Inflammatory macrophage treated with lipopolysaccharide for 4 hours (primary cell): ENCODE measurements at regions not wholly inside any gene's neighbourhood (a gene's known extent, or its start where the extent isn't known, plus 50 kb on each side); places are given as distances from the start of the nearest gene placed in this dataset.
"Not testable (repeated sequence)": the region's sequence is repeated elsewhere in the genome, so short reads cannot be mapped to it uniquely, and the experiment has no call there.

Source experiments
- DNase-seq: peaks from one replicate; pipeline ENCODE4 v3.0.0-alpha.2; 2020

GRCh38 chr7:68807666-68808065, 790.6 kb upstream of the AUTS2 start:
- no peak for DNase-seq

DNA sequence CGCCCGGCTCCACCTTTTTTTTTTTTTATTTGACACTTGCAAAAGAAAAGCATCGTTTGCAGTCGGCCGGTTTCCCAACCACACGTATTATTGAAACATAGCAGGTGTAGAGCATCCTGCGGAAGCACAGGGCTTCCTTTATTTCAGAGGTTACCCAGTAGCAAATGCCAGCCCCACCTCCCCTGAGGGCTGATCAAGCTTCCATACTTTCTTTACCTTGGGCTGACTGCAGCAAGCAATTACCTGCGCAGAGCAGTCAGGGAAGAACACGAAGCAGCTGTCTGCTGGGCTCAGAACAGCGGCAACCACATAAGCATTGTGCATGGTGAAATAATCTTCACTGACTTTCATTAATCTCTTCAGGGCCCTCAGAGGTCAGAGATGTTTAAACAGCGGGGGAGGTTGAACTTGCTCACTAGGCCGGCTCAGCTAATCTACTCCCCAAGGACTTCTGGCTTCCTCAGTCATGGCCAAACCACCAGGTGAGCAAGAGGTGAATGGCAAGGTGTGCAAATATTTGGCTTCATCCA, 784.7 kb upstream of the AUTS2 start:
- no peak for DNase-seq

- no peak for DNase-seq
Measured at GRCh38 chr7:68816491-68816890, 781.8 kb upstream of the AUTS2 start.

DNA sequence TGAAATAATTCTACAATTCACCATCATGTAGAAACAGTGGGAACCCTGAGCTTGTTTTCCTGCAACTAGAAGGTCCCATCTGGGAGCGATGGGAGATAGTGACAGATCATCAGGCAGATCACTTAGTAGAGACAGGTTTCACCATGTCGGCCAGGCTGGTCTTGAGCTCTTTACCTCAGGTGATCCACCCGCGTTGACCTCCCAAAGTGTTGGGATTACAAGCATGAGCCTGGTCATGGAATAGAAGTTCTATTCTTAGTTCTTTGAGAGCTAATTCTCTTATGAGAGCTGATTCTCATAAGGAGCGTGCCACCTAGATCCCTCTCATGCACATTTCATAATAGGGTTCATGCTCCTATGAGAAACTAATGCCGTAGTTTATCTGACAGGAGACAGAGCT, 778.0 kb upstream of the AUTS2 start:
- no peak for DNase-seq

GRCh38 chr7:68821846-68822245, 776.4 kb upstream of the AUTS2 start:
- DNase-seq: no peak

GRCh38 chr7:68823996-68824780, 774.1 kb upstream of the AUTS2 start:
- DNase-seq: no peak

DNA sequence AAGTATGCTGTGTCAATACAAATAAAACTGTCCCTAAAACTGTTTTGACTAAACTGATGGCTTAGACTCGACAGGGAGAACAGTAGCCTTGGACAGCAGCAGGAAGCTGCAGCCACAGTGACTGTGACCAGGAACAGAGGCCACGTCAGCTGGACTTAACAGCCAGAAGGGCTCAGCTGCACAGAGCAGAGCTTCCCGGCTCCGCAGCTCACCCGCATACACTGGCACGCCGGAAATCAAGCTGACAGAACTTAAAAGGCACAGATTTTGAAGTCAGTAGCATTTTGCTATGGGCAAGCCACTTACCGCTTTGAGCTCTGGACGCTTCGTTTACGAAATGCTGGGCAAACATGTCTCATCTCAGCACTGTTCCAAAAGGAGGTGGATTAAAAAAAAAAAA, 769.7 kb upstream of the AUTS2 start:
- DNase-seq: no peak

DNA sequence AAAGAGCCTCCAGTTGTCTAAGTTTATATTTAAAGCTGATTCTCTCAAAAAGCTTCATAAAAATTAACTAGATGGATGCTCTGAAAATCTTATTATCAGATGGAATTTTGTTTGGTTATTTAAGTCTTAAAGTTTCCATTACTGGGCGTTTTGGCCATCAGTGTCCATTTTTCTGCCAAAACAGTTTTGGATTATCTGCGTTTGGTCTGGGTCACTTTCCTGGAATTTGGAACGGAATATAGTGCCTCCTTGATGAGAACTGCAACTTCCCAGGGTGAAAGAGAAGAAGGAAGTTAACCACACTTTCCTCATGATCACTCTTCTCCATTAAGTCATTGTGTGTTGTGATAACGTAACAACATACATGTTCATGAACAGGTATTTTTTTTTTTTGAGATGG, 764.9 kb upstream of the AUTS2 start:
- DNase-seq: no peak

DNA sequence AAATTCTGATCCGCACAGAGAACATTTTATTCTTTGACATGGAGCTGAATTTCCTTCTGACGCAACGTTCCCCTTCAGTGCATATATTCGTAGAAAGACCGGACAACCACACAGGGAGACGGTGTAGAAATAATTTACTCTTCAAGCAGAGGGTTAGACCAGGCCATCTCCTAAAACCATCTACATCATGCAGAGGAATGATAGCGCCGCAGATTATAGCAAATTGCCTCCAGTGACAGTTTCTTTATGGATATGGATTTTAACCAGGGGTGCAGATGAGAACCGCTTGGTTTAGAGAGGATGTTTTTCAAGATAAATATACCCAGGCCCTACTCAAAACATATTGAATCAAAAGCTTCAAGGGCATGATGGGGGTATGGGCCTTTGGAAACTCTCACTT, 759.3 kb upstream of the AUTS2 start:
- no peak for DNase-seq

DNA sequence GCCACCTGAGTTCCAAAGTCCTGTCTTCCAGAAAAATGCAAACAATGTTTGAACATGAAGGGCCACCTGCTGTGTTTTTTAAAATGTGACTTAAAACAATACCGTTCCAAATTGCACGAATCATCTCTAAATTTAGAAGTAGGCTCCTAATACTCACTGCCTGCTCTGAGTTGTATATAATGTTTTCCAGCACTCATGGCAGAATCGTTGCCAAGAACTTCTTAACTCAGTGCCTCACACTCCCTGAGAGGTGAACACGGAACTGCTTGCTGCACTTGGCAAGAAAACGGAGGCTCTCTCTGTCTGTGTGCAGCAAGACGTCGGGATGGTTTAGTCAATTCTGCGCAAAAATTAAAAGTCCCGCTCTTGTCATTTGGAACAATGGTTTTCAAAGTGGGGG, 757.3 kb upstream of the AUTS2 start:
- DNase-seq: no peak

DNA sequence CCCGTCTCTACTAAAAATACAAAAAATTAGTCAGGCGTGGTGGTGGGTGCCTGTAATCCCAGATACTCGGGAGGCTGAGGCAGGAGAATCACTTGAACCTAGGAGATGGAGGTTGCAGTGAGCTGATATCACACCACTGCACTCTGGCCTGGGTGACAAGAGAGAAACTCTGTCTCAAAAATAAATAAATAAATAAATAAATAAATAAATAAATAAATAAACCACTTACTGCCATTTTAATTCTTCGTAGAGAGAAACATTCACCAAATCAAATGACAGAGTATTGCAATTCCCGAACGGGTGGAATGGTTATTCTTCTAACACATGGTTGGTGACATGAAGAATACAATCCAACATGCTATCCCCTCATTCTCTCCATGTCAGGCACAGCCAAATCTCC, 754.3 kb upstream of the AUTS2 start:
- DNase-seq: not testable (repeated sequence)

GRCh38 chr7:68846811-68847325, 751.4 kb upstream of the AUTS2 start:
- DNase-seq: no peak

GRCh38 chr7:68853254-68853653, 745.0 kb upstream of the AUTS2 start:
- no peak for DNase-seq

- DNase-seq: no peak
Measured at GRCh38 chr7:68857571-68857970, 740.7 kb upstream of the AUTS2 start.

- DNase-seq: no peak
Measured at GRCh38 chr7:68858497-68858896, 739.8 kb upstream of the AUTS2 start.

DNA sequence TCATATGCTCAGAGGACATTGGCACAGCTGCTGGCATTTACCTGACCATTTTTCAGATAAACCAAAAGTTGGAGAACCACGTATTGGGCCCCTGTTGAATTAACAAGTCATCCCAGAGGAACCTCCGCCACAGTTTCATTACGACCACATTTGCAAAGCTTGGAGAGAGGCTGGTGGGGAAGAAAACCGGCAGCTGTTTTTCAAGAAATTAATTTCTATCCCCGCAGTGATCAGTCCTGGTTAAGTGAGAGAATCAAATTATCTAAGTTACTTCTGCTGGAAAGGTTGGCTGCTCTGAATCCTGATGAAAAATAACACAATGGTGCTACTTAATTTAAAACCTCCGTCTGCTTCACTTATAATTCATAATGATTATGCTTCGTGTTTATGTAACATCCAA, 737.1 kb upstream of the AUTS2 start:
- no peak for DNase-seq

- DNase-seq: no peak
Measured at GRCh38 chr7:68862261-68862660, 736.0 kb upstream of the AUTS2 start.

- DNase-seq: no peak
Measured at GRCh38 chr7:68862736-68863135, 735.5 kb upstream of the AUTS2 start.

DNA sequence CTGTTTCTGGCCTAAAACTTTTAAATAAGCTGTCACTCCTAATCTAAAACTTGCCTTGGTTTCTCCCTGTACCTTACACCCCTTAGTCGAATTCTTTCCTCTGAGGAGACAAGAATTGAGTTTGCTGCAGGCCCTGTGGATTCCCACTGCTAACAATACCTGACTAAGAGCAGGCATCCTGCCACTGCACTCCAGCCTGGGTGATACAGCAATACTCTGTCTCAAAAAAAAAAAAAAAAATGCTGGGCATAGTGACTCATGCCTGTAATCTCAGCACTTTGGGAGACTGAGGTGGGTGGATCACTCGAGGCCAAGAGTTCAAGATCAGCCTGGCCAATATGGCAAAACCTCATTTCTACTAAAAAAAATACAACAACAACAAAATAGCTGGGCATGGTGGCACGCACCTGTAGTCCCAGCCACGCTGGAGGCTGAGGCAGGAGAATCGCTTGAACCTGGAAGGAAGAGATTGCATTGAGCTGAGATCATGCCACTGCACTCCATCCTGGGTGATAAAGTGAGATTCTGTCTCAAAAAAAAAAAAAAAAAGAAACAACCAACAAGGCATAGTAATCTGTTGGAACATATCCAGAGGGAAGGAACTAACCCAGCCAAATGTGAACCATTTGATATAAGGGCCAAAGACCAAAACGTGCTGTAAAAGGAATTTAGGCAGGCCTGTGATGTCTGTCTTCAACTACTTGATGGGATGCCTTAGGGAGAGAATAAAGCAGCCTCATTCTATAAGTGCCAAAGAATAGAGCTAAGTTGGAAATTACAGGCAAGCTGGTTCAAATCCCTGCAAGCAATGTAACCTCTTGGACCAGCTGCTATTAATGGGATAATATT, 732.7 kb upstream of the AUTS2 start:
- DNase-seq: no peak

DNA sequence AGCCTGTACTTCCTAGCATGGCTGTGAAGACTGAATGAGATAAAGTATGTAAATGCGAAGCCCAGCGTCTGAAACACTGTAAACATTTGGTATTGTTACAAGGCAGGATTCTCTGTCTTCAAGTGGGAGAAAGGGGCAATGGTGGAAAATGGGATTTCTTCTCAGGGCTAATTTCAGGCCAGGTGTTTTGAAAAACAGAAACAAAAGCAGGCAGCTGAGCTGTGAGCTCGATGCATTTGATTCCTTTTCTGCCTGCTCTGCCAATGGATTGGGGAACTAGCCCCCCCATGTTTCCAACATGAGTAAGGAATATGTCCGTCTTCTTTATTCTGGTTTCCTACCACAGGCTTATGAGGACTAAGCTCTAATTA, 732.1 kb upstream of the AUTS2 start:
- no peak for DNase-seq

GRCh38 chr7:68866721-68867120, 731.6 kb upstream of the AUTS2 start:
- not testable (repeated sequence) for DNase-seq

DNA sequence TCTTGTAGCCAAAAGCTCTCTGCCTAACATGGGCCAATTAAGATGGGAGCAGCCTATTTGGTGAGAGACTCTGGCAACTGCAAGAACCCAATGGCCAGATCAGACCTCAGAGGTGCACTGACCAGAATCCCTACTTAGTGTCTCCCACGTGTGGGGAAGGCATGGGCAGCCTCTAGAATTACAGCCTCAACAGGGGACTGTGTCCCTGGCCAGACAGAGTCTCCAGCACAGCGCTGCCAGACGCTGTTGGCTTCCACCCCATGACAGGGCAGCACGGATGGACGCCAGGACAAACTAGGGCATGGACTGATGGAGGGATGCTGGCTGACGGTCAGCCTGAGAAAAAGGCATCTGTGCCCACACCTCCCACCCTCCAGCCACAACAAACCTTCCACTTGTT, 729.3 kb upstream of the AUTS2 start:
- DNase-seq: no peak

DNA sequence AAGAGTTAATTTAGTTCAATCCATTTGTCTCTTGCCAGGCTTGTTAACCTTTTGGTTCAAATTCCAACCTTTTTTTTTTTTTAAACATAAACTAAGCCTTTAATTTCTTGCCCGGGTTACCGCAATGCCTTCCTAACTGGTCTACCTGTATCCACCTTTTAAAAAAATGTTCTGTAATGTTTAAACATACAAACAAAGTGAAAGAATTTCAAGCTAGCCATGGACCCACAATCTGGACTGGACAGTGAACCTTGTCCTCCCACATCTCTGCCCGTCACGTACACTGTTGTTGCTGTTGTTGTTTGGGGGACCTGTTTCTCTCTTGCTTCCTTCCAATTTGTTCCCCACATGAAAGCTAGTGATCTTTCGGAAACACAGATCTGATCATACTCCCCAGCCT, 724.7 kb upstream of the AUTS2 start:
- DNase-seq: no peak

DNA sequence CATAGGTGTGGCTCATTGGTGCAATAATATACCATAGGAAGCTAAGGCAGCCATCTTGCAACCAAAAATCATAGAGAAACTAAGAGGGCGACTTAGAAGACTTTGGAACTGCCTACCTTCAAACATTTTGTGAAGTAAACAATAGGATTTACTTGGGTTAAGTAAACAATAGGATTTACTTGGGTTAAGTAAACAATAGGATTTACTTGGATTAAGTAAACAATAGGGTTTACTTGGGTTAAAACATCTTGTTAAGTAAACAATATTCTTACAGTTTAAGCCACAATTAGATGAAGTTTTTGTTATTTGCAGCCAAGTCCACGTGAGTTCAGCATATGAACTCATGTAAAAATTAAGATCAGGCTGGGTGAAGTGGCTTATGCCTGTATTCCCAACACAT, 722.4 kb upstream of the AUTS2 start:
- DNase-seq: no peak
